ENCODE measurements at regions not wholly inside any gene's neighbourhood (a gene's known extent, or its start where the extent isn't known, plus 50 kb on each side); places are given as distances from the start of the nearest gene placed in this dataset.

DNA sequence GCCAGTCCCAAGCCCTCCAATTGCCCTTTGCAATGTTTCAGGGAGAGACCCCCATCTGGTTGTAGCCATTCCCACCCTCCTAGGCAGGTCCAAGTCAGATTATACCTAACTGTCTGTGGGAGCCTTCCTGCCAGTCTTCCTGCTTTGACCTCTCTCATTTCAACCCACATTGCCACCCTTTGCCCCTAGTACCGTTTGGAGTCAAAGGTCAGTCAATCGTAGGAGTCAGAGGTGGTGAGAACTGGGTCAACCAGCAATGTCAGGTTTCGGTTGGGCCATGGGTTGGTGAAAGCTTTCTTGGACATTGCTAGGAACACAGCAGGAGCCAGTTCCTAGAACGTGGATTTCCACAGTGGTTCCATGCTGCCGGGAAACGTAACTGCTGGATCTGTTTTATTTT, 269.4 kb upstream of the GHITM start:
- no peak for DNase-seq (ENCODE audit: low read depth in 3 of 3)

DNA sequence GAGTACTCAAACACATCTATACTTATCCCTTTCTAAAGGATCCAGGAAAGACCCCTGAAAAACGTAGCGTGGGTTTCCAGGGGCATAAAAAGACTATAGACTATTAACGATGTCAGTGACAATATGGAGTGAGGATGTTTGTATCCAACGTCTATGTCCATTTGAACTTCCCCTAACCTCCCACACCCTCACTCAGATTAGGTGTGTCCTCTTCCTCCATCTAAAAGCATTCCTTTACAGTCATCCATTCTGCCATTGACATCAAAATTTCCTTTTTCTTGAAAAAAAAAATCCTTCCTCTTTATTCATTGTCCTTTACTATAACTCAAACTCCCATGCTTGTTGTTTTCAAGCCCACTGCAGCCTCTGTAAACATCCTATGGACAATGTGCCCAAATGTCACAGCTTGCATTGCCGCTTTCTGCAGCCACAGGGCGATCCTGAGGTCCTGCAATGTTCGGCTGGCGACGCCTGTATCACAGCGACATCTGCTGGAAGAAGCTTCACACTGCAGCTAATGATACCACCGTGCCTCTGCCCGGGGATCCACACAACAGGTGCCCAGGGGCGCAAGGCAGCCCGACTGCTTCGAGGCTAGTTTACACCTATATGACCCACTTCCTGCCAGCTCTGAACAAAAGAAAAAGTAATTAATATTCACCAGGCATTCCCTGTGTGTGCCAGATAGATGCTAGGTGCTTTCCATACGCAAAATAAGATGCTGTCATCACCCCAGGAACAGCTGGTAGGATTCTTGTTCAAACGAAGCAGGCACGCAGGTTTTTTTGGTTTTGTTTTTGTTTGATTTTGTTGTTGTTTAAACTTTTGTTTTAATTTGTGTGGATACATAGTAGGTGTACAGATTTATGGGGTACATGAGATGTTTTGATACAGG, 267.9 kb upstream of the GHITM start:
- DNase-seq (ENCODE audit: low read depth in 3 of 3): peak; percentile 31 to 46 (median 44)

DNA sequence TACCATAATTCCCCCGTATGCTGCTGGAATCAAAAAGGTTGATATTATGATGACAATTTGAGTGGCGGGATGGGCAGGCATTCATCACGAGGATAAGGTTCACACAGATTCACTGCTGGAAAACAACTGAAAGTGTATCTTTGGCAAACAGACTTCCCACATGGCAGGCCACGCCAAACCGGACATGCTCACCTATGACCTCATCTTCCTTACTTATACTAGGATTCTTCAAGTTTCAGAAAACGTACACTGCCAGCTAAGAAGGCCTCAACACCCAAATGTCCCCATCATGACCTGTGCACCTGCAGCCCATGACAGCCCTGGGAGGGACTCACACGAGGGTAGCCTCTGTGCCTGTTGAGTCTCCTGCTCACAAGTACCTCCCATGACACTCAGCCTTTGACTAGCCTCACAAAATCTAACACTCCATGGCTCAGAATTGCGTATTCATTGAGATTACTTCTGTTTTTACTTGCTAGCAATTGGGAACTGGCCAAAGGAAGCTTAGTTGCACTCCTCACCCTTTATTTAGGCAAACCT, 259.0 kb upstream of the GHITM start:
- DNase-seq (ENCODE audit: low read depth in 3 of 3): no peak

DNA sequence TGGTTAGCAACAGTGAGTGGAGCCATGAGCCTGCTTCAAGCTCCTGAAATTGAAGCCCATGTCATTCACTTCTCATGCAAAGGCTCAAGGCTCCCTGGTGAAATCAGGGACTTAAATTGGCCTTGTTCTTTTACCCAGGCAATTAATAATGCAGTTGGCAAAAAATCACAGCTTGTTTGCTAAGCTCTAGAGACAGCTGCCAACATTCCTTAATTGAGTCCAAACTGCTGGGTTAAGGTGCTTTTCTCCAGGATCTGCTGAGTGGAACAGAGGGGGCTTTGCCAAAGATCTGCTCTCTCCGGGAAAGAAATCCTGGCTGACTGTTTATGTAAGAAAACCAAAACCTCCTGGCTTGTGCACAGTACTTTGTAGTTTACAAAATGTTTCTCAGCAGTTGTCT, 257.6 kb upstream of the GHITM start:
- DNase-seq (ENCODE audit: low read depth in 3 of 3): no peak

DNA sequence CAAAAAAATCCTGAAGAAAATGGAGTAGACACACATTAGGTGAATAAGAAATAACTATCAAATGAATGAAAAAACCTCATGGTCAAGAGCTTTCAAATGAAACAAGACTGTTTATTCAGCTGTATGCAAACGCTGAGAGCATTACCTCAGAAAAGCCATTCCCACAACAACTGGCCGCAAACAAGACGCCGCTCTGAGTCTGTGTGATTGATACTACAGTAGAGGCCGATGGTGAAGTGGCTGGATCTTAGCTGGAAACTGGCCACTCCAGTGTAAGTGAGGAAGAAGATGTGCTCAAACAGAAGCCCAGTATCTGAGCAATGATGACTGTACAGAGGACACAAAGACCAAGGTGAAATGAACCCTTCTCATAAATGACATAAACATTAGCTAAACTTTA, 252.4 kb upstream of the GHITM start:
- DNase-seq (ENCODE audit: low read depth in 3 of 3): no peak

DNA sequence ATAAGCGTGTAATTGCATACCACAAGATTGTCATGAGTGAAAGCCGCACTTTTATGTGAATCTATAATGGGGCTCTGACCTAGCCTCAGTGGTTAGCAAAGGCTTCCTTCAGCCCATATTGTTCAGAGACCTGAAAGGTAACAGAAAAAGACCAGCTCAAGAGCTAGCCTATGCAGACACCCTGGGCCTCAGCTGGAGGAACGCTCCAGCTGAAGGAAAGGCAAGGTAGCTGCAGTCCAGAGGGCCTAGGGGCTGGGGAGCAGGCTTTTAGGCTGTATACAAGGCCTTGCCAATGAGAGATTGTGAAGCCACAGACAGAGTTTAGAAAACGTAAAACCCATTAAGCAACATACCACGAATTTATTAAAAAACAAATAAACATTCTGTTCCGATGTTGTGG, 246.6 kb upstream of the GHITM start:
- DNase-seq (ENCODE audit: low read depth in 3 of 3): no peak

DNA sequence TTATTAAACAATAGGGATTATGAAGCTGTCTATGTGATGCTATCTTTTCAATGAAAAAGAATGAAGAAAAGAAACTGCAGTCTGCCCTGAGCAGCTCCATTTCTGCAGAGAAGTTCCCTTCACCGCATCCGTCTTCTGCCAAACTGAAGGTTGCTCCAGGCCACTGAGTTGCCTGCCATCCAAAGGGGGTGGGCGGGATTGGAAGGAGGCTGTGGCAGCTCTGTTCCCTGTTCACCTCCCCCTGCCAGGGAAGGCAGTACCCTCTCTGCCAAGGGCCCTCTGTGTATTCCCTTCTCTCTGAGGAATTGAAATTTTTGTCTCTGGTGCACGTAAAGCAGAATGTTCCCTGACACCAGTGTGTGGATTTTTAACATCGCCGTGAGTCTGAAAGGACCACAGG, 243.1 kb upstream of the GHITM start:
- no peak for DNase-seq (ENCODE audit: low read depth in 3 of 3)

DNA sequence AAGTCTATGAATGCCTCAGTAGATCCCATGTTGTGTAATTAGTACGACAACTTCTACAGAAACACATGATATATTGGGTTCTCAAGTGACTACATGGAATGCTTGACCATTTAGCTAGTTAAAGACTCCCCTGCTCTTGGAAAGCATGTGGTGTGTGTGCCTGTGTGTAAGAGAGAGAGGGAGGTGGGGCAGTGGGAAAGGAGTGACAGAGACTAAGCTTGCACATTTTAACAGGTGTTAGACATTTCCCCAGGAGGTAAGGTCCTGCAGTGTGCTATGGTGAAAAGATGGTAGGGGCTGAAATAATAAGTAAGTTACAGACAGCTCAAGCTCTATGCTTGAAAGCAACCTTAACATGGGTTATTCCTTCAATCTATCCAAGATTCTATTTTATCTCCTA, 241.7 kb upstream of the GHITM start:
- DNase-seq (ENCODE audit: low read depth in 3 of 3): no peak

DNA sequence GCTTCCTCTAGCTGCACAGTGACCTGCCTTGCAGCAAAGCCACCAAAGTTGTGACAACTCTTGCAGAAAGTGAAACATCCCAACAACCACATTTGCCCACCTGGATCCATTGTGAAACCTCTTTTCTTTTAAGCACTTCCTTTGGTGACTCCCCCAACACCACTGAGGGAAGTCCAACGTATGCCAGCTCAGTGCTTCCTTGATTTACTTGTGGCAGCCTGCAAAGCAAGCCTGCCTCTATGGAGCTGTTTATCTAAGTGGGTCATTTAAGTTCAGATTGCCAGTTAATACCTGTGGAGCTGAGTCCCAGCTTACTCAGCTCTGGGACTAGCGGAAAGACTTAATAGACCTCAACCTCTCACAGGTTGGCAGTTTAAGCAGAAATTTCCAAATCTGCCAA, 230.8 kb upstream of the GHITM start:
- no peak for DNase-seq (ENCODE audit: low read depth in 3 of 3)

DNA sequence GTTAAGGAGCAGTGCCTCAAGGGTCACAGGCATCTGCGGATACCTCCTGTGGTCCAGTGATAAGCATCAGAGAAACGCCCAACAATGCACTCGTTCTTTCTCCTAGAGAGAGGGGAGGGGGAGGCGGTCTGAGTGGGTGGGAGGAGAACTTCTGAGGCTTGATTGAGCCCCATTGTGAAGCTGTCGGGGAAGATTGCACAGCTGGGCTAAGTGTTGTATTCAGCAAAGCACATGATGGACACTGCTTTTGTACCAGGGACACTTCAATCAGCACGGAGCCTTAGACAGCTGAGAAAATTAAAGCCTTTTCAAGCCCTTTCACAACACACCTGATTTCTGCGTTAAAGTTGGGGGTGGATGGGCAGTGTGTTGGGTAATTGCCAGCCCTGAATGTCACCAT, 230.3 kb upstream of the GHITM start:
- DNase-seq (ENCODE audit: low read depth in 3 of 3): no peak

DNA sequence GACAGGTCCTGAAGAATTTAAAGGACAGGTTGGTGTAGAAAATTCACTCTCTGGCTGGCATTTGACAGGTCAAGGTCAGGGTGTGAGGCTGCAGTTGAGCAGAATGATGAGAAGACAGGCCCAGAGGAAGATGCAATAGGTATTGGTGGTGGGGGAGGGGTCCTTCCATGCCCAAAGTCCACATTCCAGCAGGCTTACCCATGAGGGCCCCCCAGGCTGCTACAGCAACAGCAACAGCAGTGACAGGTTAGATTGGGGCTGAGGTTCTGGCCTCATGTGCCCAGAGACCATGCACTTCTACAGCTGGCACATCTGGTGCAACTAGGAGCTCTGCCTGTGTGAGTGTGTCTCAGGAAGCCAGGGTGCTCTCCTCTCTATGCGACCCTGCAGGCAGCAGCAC, 223.5 kb upstream of the GHITM start:
- no peak for DNase-seq (ENCODE audit: low read depth in 3 of 3)

DNA sequence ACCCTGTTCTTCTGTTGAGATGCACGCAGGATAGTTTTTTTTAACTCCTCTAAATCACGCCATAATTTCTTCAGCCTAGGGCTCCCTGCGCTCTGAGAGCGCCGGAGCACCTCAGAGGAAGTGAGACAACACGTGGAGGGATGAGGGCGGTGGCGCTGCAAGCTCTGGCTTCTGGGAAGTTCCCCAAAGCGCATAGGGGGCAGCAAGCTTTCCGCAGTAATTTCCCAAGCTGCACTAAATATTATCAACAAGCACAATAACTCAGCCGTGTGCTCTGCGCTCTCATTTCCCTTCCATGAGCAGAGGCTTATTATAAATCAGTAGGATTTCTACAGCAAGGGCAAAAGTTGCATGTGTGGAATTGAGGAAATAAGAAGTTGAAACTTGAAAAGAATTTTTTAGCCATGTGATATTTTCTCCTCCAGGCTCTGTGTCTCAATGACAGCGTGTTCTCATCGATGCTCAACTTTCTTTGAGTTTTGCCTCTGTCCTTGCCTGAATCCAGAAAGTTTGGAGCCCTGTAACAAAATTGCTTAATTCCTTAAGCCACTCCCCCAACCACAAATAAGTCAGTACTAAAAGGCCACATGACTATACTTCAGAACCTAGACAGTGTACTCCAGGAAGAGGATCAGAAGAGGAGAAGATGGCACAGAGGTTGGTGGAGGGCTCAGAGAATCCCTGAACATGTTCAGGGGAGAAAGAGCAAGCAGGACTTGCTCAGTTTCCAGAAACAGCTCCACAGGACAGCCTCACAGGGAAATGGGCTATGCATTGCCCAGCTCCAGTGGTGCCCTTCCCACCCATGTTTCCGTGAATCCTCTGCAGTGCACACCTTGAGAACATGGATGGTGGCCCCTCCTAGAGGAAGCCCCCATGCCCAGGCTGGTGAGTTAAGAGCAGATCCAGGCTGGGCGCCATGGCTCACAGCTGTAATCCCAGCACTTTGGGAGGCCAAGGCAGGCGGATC, 221.5 kb upstream of the GHITM start:
- DNase-seq (ENCODE audit: low read depth in 3 of 3): peak in 1 of 3 experiments; percentile 3

DNA sequence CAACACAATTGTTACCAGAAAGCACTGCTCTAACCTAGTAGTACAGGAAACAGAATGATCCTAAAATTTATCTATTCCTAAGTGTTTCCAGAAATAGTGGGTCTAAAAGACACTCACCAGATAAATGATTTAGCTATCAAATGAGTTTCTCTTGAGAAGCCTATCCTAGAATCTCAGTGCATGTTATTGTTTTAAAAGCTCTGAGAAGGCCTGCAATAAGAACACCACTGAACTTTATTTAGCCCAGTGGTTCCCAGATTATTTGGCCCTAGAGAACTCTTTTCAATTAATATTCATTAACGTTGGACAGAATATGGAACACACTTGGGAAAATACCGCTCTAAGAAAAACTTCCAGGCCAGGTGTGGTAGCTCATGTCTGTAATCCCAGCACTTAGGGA, 220.1 kb upstream of the GHITM start:
- no peak for DNase-seq (ENCODE audit: low read depth in 3 of 3)

DNA sequence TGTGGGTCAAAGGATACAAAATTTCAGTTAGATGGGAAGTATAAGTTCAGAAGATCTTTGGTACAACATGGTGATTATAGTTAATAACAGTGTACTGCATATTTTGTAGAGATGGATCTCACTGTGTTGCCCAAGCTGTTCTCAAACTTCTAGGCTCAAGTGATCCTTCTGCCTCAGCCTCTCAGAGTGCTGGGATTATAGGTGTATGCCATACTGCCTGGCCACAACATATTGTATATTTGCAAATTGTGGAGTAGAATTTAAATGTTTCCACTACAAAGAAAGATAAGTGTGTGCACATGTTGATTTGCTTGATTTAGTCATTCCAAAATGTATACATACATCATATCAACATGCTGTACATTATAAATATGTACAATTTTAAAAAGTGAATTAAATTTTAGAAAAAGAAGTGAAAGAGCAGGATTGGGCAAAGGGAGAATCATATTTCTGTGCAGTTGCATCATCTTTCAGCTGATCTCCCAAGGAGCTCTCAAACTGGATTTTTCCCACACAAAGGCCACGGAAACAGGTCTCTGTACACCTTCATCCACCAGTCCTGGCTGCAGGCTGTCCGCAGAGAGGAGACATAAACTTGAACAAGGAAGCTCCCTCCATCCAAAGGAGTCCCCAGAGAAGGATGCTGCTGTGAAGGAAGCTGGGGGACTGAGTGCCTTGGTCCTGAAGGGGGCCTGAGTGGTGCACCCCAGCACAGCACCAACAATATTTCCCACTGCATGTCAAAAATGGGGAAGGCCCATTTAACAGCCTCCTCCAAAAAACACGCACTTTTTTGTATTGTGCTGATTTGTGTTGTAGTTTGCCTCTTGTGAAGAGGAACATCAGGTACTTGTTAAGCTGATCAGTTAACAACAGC, 217.1 kb upstream of the GHITM start:
- no peak for DNase-seq (ENCODE audit: low read depth in 3 of 3)

DNA sequence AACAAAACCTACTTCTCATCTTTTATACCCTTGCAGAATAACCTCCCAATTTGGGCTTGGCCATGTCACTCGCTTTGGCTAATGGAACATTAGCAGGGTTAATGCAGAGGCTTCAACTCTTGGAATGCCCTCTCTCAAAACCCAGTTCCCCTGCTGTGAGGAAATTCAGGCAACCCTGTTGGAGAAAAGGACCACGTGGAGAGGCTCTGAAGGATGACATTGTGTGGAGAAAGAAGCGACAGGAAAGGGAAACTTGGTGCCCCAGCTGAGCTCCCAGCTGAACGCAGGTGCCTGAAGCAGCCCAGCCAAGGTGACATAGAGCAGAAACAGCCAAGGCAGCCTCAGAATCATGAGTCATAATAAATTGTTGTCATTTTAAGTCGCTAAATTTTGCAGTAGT, 214.2 kb upstream of the GHITM start:
- no peak for DNase-seq (ENCODE audit: low read depth in 3 of 3)

DNA sequence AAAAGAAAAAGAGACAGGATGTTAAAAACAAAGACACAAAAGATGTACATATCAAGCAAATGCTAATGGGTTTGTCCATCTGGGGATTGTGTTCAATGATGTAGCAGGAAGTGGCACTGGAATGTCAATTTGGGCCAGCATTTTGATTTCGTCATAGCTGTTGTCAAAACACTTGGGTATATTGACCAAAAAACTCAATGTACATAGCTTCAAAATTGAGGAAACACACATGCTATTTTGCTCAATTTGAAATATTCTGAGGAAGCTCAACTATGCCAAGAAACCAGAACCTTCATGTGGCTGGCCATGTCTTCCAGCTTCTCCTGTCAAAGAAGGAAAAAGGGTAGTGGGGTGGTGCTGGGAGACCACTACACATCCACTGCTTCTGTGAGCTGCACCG, 212.7 kb upstream of the GHITM start:
- DNase-seq (ENCODE audit: low read depth in 3 of 3): no peak

DNA sequence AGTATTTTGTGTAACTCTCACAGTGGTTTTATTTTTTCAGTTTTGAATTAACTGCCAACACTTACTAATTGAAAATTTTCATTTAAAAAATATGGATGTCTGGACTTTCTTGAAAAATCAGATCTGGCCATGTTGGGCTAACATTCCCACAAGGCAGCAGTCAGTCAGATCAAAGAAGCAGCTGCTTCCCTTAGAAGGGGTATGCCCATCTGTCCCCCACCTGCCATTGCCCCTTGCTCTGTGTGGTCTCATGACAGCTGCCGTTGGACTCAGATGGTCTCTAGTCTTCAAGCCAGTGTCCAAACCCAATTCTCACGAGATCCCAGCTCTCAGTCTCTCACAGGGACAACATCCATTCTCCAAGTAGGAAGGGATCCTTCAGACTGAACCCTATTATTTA, 212.1 kb upstream of the GHITM start:
- no peak for DNase-seq (ENCODE audit: low read depth in 3 of 3)

DNA sequence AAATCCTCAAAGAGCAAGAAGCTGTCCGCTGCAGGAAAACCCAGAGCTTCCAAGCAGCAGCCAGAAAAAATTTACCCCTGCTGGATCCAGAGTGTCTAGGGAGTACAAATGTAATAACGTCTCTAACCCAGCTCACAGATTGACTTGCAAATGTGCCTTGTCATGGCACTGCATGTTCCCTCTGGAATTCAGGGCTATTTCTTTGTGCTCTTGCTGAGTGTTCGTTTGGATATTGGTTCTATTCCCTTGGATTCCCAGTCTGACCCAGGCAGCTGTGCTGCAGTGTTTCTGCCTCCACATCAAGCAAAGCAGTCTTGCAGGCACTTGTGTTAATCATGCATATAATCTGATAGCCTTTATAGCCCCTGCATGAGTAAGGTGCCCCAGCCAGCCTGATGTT, 209.9 kb upstream of the GHITM start:
- no peak for DNase-seq (ENCODE audit: low read depth in 3 of 3)

DNA sequence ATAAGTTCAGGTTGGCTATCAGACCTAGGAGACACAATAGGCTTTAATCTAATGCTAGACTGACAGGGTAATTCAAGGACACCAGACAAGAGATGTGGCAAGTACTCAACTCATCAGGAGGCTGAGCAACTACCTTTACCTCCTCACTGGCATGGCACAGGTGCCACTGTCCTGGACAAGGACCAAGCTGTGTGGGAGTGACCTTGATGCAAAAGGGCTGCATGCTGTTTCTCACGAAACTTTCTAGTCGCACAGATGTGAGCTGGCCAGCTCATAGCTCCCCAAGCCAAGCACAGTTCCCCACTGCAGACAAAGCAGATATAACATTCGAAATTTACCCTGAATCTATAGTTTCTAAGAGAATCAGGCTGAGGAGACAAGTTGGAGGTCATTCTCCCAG, 207.6 kb upstream of the GHITM start:
- no peak for DNase-seq (ENCODE audit: low read depth in 3 of 3)

DNA sequence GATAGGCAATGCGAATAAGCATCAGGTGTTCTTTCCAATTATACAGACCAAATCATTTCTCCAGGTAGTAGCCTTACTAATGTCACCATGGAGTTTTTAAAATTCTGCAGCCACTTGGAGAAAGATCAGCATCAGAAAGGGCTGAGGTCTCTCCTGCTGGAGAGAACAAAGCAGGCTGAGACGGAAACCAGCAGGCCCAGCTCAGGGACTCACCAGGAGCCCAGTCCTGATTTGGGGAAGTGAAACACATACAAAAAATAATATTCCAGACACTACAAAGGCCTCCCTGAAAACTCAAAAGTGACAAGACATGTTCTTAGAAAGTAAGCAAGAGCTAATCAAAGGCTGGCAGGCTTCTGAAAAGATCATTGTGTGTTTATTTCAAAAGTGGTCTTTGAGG, 207.1 kb upstream of the GHITM start:
- DNase-seq (ENCODE audit: low read depth in 3 of 3): no peak

DNA sequence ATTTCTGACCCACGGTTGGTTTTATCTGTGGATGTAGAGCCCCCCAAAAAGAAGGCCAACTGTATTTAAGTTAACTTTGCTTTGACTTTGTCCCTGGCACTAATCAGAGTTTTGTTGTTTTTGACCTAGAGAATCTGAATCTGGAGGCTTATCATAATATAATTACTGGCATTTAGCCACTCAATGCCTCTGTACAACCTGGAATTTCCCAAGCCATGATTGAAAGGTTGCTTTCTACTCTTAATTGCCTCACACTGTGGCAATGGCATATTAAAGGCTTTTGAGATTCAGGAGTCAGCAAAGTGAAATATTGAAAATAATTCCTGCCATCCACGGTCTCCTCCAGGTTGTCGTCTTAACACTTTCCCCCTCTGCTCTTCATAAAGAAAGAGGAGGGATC, 205.2 kb upstream of the GHITM start:
- DNase-seq (ENCODE audit: low read depth in 3 of 3): no peak

All from stimulated activated CD4-positive, alpha-beta T cell treated with anti-CD3 and anti-CD28 coated beads, TNF-alpha, amount 100 ng/mL, for 24 hours (primary cell).